ENCODE measurements at regions not wholly inside any gene's neighbourhood (a gene's known extent, or its start where the extent isn't known, plus 50 kb on each side); places are given as distances from the start of the nearest gene placed in this dataset.
"Not testable (repeated sequence)": the region's sequence is repeated elsewhere in the genome, so short reads cannot be mapped to it uniquely, and the experiment has no call there.

DNA sequence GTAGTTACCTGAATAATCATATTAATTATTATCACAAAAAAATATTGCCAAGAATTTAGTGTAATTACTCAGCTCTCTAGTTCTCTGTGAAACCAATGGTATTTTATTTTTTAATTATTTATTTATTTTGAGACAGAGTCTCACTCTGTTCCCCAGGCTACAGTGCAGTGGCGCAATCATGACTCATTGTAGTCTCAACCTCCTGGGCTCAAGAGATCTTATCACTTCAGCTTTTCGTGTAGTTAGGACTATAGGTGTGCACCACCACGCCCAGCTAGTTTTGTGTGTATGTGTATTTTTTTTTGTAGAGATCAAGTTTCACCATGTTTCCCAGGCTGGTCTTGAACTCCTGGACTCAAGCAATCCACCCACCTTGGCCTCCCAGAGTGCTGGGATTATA is 440.4 kb upstream of the CDH20 start:
- peak; percentile 51 for DNase-seq (ENCODE audit: low read depth)

DNA sequence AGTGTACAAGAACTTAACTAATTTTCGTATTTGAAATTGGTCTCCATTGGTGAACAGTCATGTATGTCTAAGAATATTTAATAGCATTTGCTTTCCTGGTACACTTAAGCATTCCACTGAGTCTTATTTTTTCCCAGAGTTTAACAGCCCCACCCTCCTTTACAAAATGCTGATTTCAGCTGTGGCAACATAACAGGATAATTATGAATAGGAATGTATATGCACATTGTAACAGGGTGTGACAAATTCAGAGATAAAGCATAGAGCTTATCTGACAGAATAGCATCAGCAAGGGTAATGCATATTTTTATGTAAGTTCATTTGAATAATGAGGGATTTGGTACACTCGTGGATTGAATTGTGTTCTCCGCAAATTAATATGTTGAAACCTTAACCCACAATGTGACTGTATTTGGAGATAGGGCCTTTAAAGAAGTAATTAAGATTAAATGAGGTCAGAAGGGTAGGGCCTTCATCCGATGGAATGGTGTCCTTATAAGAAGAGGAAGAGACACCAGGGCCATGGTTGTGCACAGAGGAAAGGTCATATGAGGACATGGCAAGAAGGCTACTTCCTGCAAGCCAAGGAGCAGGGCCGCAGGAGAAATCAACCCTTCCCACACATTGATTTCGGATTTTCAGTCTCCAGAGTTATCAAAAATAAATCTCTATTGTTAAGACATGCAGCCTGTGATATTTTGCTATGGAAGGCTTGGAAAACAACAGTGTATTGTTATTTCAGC is 439.7 kb upstream of the CDH20 start:
- DNase-seq (ENCODE audit: low read depth): no peak

DNA sequence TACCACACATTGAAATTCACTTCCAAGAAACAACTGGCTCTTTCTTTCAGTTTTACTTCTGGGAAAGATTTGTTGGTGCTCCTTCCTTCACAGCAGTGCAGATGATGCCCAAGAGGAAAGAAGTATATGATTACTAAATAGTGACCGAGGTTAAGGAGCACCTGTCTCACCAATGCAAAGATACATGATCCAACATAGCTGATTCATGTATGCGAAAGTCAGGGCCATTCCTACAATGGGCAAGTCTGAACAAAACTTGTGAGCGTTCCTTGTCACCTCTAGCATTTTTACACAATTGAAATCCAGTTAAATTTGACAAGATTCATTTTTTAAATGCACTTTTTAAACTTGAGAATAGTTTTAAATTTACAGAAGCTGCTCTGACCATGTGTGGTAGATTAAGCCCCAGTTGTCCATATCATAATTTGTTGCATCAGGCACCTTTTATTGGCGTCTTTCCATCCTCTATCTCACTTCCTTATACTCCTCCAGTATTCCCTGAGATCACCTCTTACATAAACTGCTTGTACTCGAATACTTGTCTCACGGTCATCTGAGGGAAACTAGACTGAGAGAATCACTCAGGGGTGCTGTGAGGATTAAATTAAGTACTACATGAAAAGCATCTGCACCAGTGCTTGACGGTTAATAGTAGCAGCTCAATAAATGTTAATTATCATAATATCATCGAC is 438.8 kb upstream of the CDH20 start:
- no peak for DNase-seq (ENCODE audit: low read depth)

DNA sequence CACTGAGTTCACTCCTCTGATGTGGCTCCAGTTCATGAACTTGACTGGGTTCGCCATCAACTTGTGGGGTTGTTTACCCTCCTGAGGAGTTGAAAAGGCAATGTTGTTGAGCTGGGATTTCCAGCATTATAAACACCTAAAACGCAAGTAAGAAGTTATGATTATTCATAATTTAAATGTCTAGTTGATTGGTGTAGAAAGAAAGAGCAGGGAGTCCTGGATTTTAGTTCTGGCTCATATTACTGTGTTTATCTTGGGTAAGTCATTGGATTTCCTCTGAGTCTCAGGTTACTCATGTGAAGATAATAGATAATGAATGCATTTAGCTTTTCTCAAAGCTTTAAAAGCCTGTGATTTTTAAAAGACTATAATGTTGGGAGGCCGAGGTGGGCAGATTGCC is 438.0 kb upstream of the CDH20 start:
- no peak for DNase-seq (ENCODE audit: low read depth)

DNA sequence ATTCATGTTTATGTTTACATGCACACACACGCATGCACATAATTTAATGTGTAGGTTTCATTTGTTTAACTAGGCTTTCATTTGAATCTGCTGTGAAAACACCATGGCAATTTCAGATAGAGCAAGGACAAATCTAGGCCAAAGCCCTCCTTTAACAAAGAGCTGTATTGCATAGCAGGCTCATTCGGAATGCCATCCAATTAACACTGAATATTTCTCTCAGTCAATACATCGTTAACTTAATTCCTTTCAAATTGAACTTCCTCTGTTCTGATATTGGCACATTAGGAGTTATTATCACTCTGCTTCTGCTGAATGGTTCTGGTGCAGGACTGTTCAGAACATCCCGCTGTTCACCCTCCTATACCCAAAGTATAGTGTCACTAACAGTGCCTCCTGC is 435.1 kb upstream of the CDH20 start:
- DNase-seq (ENCODE audit: low read depth): no peak

DNA sequence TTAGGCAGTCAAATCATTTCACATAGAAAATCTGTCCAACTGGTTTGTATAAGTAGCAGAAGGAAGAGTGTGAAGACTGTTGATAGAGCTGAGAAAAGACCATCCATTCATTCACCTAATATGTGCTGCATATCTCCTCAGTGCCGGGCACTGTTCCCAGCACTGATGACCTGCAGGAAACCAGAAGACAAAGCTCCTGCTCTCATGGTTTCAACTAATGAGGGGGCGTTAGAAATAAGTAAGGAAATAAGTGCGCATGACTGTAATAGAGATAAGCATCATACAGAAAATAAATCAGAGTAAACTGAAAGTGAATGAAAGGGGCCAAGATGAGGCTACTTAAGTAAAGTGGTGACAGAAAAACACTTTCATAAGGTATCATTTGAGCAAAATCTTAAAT is 427.5 kb upstream of the CDH20 start:
- DNase-seq (ENCODE audit: low read depth): no peak

DNA sequence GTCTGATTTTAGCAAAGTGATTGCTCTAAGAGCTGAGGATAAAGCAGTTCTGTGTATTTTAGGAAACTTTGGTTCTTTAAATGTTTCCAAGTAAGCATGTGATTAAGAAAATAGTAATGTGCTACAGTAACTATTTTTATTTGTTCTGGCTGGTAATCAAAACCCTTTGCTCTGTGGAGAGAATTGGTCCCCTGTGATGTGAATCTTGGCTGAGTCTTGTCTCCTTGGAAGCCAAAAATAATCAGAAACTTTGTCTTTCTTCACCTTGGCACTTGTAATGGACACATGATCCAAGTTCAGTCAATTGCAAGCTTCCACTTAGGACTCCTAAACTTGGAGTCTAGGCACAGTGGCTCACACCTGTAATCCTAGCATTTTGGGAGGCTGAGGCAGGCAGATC is 422.7 kb upstream of the CDH20 start:
- DNase-seq (ENCODE audit: low read depth): peak; percentile 63

DNA sequence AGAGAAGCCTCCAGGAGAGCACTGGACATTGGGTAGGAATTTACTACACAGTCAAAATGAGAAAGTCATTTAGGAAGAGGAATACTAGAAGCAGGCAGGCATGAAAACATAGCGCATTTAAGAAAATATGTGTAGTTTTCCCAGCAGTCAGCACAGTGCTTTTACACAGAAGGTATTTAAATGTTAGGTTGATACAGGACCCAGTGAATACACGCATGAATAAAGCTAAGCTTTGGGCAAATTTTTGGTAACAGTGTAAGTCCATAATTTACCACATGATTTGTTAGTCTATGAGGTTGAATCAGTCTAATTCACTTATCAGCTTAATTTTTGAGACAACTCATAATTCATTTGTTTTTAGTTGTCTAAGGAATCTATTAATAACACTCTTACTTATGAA is 421.7 kb upstream of the CDH20 start:
- DNase-seq (ENCODE audit: low read depth): no peak

DNA sequence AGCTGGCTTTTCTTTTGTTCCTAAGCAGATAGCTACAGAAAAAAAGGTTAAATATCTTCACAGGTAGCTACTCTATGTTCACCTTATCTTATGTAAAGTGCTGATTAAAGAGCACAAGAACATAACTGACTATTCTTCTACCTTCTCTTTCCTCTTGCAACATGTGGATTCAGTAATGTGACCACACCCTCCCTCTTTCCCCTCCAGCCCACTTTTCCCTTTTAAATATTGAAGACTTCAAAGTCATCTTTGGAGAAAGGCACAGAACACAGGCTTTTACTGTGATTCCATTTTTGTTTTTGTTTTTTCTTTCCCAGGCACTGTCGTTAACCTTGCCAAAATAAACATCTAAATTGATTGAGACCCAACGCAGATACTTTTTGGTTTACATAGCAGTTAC is 418.1 kb upstream of the CDH20 start:
- DNase-seq (ENCODE audit: low read depth): no peak

DNA sequence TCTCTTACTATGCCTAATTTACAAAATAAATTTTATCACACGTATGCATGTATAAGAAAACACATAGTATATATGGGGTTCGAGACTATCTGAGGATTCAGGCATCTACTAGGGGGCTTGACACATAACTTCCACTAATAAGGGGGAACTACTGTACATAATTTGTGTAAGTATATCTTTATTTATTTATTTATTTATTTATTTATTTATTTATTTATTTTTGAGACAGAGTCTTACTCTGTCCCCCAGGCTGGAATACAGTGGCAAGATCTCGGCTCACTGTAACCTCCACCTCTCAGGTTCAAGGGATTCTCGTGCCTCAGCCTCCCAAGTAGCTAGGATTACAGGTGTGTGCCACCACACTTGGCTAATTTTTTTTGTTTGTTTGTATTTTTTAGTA is 414.4 kb upstream of the CDH20 start:
- not testable (repeated sequence) for DNase-seq (ENCODE audit: low read depth)

DNA sequence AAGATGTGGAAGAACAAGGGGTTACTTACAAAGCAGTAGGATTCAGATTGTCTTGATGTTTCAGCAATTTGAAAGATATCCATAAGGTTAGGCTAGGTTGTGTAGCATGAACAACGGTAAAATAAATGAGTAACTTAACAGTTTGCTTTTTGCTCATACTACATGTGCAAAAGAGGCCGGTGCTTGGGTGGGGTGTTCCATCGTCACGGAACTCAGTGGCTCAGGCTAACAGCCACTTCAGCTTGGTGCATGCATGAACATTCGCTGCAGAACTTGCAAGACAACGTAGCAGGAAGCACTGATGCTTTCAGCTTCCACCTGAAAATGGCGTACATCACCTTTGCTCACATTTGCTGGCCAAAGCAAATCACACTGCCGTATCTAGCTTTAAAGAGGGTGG is 407.3 kb upstream of the CDH20 start:
- DNase-seq (ENCODE audit: low read depth): no peak

DNA sequence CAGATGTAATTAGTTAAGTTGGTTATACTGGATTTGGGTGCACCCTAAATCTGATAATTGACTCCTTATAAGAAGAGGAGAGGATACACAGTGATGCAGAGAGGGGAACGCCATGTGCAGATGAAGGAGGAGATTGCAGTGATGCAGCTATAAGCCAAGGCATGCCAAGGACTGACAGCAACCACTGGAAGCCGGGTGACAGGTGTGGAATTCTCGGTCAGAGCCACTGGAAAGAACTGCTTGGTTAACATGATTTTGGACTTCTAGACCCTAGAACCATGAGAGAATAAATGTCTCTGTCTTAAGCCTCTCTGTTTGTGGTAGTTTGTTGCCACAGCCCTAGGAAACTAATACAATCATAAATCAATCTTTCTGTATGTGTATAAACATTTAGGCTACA is 403.3 kb upstream of the CDH20 start:
- no peak for DNase-seq (ENCODE audit: low read depth)

DNA sequence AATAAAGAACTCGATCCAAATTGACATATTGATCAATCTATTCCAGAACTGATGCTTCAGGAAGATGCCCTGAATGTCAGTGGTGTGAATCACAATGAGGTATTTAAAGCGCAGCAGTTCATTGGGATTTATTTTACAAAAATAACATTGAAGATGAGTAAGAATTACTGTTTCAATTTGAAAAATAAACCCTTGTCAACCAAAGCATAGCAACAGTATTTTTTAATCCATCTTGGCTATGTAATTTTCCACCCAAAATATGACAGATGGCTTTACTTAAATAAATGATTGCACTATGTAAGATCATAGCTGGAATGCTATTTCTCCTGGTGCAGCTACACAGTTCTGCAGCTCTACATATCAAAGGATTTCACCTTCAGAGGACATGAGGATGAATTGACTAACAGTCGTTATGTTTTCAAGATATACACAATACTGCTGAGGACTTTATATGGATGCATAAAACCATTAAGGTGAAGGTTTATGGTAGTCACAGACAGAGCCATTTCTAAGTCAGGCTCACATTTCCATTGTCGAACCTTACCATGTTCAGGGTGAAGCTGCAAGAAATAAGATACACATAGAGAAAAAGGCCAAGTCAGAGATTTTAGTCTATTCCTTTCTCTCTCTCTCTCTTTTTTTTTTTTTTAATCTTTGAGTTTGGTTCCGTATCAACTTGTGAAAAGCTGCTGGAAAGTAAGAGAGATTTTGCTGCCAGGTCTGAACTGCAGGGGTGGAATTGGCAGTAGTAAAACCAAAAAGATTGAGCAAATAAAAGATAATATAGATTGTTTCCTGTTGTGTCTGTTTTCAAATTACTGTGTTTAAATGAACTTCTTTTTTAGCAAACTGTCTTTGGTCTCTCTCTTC is 398.0 kb upstream of the CDH20 start:
- peak; percentile 41 for DNase-seq (ENCODE audit: low read depth)

DNA sequence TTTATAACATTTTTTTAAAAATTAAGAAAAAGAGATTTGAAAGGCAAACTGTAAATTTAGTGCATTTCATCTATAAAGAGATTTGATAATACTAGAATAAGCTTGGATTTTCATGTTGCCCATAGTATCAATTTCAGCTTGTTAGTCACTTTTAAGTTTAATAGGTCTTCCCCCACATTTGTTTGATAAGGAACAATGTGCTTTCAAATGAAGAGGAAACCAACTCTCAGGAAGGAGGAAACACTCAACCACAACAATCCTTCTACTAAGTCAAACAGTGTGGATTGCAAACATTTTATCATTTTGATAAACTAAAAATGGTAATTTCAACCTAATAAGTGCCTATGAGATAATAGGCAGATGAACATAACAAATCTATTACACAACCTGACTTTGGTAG is 397.1 kb upstream of the CDH20 start:
- DNase-seq (ENCODE audit: low read depth): no peak

DNA sequence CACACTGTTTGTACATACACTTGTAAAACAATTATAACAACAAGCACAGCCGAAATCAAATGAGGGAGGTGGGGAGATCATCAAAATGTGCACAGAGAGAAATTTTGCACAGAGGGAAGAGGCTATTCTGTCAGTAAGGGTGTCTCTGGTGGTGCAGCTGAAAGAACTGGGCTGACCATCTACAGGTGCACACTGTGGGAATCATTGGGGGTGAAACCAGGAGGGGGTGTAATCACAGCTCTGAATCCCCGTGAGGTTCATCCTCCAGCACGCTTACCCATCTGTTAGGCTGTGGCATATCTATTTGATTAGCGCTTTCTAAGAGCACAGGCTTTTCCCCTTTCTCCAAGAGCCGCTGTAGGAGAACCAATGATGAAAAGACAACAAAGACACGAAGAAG is 389.9 kb upstream of the CDH20 start:
- DNase-seq (ENCODE audit: low read depth): no peak

DNA sequence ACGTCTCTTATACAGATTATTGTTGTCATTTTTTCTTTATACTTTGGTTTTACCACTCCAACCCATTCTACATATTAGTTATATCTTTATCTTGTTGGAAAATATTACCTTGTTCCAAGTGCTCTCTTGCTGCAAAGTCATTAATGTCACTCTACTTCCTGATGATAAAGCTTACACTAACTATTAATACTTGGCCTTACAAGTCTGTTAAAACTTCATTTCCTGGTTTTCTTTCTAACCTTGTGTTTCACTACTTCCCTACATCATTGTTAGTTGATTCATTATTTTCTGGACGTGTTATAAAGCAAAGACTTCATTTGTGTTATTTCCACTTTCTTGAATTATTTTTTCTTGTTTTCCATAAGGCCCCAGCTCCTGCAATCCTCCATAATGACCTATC is 382.6 kb upstream of the CDH20 start:
- DNase-seq (ENCODE audit: low read depth): no peak

DNA sequence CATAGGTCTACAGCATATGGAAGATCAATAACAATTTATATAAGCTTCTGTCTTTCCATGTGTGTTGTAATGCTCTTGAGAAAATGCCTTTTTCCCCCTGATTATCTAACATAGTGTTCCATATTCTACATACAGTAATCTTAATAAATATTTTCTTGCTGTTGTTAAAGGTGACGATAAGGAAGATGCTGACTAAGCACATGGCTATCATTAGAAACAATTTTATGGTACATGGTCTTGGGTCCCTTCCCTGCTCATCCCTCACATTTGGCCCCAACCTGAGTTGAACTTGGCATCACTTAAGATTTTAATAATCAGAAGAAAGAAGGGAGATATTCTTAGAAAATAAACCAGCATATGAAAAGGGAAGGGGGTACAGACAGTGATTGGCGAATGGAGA is 382.1 kb upstream of the CDH20 start:
- DNase-seq (ENCODE audit: low read depth): no peak

DNA sequence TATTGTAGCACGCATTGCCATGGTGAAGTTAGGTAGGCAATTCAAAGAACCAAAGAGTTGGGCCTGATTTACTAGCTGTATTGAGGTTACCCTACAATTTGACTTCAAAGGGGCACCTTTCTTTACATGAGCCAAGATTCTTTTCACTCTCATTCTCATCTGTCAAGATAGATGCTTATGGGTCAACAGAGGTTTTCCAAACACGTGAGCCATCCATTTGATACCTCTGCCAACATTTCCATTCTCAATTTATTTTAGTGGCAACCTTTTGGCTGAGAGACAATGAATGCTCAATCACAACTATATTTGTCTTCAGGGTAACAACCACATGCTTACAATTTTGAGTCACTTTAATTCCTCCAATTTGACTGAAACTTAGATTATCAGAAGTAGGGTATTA is 370.6 kb upstream of the CDH20 start:
- DNase-seq (ENCODE audit: low read depth): no peak

DNA sequence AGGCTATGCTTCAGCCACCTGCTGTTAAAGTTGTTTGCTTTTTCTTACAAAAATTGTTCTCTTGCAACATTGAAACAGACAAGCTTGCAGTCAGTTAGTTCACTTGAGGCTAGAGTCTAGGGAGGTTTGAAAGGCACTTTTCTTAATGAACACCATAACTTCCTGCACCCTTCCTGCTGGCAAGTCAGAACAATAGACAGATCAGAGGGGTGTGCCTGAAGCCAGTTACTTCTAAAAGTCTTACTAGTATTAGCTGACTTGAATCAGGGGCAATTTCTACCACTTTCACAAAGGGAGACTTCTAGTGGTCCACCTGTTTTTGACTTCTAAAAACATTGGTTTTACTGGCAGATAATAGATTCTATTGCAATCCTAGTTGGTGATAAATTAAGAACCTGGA is 367.4 kb upstream of the CDH20 start:
- DNase-seq (ENCODE audit: low read depth): no peak

DNA sequence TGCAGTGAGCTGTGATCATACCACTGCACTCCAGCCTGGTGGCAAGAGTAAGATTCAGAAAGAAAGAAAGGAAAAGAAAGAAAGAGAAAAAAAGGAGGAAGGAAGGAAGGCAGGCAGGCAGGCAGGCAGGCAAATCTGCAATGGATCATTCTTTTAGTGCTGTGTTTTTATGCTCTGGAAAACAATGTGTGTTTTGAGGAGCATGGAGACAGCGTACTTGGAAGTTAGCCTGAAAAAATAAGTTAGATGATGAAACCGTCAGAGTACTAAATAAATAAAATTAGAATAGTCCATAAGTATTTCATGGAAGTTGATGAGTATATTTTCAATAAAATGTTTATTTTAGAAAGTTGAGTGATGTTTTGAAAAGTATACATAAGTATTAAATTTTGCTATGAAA is 366.4 kb upstream of the CDH20 start:
- DNase-seq (ENCODE audit: low read depth): peak; percentile 6

DNA sequence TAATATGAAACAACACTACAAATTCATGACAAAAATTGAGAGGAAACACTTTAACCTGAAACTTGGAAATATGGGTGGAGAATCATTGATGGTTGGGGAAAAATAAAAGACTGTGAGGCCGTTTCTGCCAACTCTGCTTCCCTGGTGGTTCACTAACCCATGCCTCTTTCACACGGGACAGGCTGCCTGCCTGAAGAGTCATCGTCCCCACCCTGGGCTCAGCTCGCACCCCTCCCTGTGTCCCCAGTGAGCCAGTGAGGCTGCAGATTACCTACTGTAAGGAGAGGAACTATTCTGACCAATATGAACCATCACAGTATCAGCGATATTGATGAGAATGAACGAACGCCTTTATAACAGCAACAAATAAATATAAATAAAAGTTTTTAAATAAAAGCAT is 357.8 kb upstream of the CDH20 start:
- no peak for DNase-seq (ENCODE audit: low read depth)

DNA sequence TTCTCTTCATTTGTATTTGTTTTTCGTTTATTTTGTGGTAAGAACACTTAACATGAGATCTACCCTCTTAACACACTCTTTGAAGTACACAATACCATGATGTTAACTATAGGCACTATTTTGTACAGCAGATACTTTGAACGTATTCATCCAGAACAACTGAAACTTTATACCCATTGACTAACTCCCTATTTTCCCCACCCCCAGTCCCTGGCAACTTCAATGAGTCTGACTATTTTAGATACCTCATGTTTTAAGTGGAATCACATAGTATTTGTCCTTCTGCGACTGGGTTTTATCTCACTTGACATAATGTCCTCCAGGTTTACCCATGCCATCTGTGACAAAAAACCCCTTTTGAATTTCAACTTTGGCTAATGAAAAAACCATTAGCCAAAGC is 356.3 kb upstream of the CDH20 start:
- no peak for DNase-seq (ENCODE audit: low read depth)

DNA sequence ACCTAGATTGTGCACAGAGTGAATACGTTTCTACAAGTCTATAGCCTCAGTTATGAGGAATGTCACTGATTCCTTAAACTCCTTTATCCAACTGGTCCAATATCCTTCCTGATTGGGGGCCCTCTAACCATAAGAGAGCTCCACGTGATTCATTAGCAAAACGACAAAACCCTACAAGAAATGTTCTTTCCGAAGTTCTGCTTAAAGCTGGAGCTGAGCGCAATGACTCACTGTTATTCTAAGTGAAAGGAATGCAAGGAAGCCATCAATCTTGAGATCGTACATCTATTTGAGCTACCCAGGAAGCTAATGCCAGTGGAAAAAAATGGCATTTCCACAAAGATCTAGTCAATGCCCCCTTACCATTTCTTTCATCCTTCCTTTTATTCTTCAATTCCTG is 354.9 kb upstream of the CDH20 start:
- peak; percentile 67 for DNase-seq (ENCODE audit: low read depth)
